ENCODE measurements at regions not wholly inside any gene's neighbourhood (a gene's known extent, or its start where the extent isn't known, plus 50 kb on each side); places are given as distances from the start of the nearest gene placed in this dataset.

GRCh38 chr5:88118179-88118578 is 150.5 kb downstream of the TMEM161B start:
- TF ChIP-seq CTCF (IDR thresholded peaks at IDR 0.05) (no peak), SIN3A (IDR thresholded peaks at IDR 0.05; ENCODE audit: borderline replicate concordance, insufficient read depth, low read depth, low read length) (no peak)

All from Panc1 (cell line).